GM12873 (cell line): ENCODE measurements at regions not wholly inside any gene's neighbourhood (a gene's known extent, or its start where the extent isn't known, plus 50 kb on each side); places are given as distances from the start of the nearest gene placed in this dataset.

Experiments used
- CTCF ChIP-seq: IDR thresholded peaks from 2 replicates; pipeline ENCODE4 v1.5.1; 2012; ENCODE audit warnings: low read depth, mild to moderate bottlenecking, moderate library complexity, low read length, control low read depth; ENCODE audit not compliant: insufficient read depth; ENCODE audit errors: missing control alignments

- TF ChIP-seq CTCF: no peak
Observed at GRCh38 chr18:2183432-2183831, 387.9 kb downstream of the METTL4 start.

GRCh38 chr18:2186967-2187366 is 384.3 kb downstream of the METTL4 start:
- no peak for TF ChIP-seq CTCF

- TF ChIP-seq CTCF: no peak
Observed at GRCh38 chr18:2188258-2188657, 383.0 kb downstream of the METTL4 start.

GRCh38 chr18:2191180-2191790 is 380.0 kb downstream of the METTL4 start:
- no peak for TF ChIP-seq CTCF

- no peak for TF ChIP-seq CTCF
Observed at GRCh38 chr18:2192562-2192961, 378.7 kb downstream of the METTL4 start.

GRCh38 chr18:2197946-2198345 is 373.4 kb downstream of the METTL4 start:
- no peak for TF ChIP-seq CTCF

- no peak for TF ChIP-seq CTCF
Observed at GRCh38 chr18:2199060-2199459, 372.2 kb downstream of the METTL4 start.

- TF ChIP-seq CTCF: no peak
Observed at GRCh38 chr18:2201036-2201600, 370.2 kb downstream of the METTL4 start.
